OCI-LY1 (cell line): ENCODE measurements at regions not wholly inside any gene's neighbourhood (a gene's known extent, or its start where the extent isn't known, plus 50 kb on each side); places are given as distances from the start of the nearest gene placed in this dataset.

Source experiments
- CTCF ChIP-seq: fragments of 200-600 bp; sonication (generic), shearing (Covaris generic); IDR thresholded peaks from 2 replicates; pipeline ENCODE4 v1.5.1; 2017; ENCODE audit warnings: mild to moderate bottlenecking, antibody characterized with exemption, low read length, moderate library complexity, mixed read lengths
- EZH2 ChIP-seq: fragments of 200-600 bp; sonication (generic), shearing (Covaris generic); IDR thresholded peaks from 2 replicates; pipeline ENCODE4 v1.8.0; 2017; ENCODE audit warnings: borderline replicate concordance, mixed run types, mild to moderate bottlenecking, antibody characterized with exemption, low read length, moderate library complexity, mixed read lengths

- TF ChIP-seq CTCF (no peak), EZH2 (no peak)
Observed at GRCh38 chr7:79515358-79515757, 61.9 kb upstream of the MAGI2 start.
